Ammon's horn (tissue), 1 donor: ENCODE measurements at regions not wholly inside any gene's neighbourhood (a gene's known extent, or its start where the extent isn't known, plus 50 kb on each side); places are given as distances from the start of the nearest gene placed in this dataset.

ENCODE experiments used
- DNase-seq: peaks from one replicate; pipeline ENCODE4 v3.0.0-alpha.2; 2016; ENCODE audit warnings: low spot score

- no peak for DNase-seq
These were observed 231.5 kb downstream of the SUDS3 start for GRCh38 chr12:118607831-118608230.

DNA sequence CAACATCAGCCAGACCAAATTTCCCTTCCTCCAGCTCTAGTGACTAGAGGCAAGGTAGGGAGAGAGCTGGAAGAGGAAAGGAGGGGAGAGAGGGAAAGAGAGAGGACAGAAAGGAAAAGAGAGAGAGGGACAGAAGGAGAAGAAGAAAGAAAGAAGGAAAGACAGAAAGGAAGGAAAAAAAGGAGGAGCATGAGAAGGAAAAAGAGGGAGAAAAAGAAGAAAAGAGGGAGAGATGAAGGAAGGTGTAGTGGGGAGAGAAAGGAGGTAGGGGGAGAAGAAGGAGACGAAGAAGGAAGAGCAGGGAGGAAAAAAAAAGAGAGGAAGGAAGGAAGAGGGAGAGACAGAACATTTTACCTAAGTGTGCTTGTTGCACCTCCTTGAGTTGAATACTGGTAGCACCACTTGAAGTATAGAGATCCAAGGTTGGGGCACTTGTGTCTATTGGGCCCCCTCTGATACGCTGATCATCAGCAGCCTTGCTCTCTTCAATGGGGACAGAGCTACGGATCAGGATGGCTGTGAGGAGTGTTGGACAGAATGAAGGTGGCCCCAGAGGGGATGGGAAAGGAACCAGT lies 232.5 kb downstream of the SUDS3 start:
- no peak for DNase-seq

DNA sequence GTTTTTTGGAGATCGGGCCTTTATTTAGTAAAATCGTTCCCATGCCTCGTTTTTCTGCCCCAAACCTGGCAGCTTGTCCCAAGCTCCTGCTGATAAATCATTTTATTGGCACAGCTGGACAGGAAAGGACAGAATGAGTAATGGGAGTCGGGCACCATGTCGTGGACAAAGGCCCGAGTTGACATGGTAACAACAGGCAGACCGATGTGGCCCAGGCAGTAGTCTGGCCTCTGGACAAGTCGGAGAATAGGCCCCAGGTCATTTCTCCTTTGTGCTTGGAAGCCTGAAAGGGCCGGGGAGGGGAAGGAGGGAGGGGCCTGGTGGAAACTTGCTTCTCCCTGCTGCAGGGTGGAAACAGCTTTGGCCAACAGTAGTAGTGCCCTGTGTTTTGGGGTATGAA lies 234.9 kb downstream of the SUDS3 start:
- peak; percentile 33 for DNase-seq

GRCh38 chr12:118611770-118612169 lies 235.4 kb downstream of the SUDS3 start:
- no peak for DNase-seq

- no peak for DNase-seq
These were observed 241.5 kb downstream of the SUDS3 start for GRCh38 chr12:118617611-118618450.

GRCh38 chr12:118618695-118619094 lies 242.3 kb downstream of the SUDS3 start:
- DNase-seq, result no peak

- no peak for DNase-seq
These were observed 248.8 kb downstream of the SUDS3 start for GRCh38 chr12:118625050-118625675.

- no peak for DNase-seq
These were observed 256.7 kb downstream of the SUDS3 start for GRCh38 chr12:118633071-118633470.

DNA sequence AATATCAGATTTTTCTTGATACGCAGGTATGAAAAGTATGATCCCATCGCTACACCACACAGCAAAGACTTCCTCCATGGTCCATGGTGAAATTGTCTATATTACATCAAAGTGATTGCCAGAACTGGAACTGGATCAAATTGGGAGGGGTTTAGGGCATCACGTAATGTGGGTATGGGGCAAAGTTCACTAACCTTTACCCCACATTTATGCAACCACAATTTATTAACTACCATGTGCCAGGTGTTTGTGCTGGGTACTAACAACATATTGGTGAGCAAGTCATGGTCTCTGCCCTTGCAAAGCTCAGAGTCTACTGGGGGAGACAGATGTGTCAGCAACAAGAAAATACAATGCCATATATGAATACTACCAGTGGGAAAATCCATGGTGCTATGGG lies 258.9 kb downstream of the SUDS3 start:
- DNase-seq, result no peak

DNA sequence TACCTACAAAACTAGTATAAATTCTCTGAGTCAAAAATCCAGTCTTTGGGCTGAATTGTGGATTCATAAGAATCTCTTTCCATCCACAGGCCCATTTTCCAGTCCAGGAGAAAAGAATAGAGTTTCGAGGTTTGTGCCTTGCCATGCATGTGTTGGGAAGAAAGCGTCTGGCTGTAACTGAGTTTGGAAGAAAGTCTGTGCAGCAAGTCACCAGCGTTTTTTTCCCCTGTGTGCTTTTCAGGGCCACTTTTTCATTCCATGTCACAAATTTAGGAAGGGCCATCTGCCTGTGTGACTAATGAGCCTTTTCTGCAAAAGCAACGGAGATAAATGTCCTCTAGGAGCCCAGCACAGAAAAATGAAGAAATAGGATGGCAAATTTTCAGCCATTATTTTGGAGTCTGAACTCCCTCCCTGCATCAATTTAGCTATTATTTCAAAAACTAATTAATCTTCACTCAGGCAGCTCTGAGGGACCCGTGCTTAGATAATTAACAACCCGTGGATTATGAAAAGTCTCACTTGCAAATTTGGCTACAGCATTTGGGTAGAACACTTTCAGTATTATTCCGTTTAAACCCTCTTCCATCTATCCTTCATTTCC lies 261.5 kb downstream of the SUDS3 start:
- DNase-seq, result peak; percentile 14

GRCh38 chr12:118641249-118641648 lies 264.9 kb downstream of the SUDS3 start:
- no peak for DNase-seq

DNA sequence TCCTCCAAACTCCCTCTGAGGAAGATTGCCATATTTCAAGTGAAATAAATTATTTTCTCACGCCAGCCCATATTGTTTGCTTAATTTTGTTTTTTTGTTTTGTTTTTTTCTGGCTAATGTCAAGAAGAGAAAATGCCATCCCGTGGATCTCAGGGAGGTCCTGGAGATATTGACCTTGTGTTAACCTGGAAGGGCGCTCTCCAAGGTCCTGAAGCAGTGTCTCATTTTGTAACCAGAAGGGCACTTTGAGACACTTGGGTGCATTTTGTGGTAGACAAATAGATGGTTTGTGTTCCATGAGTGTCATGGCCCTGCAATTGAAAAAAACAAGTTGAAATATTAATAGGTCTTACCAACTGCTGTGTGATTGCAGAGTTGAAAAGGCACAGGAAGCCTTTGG lies 268.9 kb downstream of the SUDS3 start:
- no peak for DNase-seq

DNA sequence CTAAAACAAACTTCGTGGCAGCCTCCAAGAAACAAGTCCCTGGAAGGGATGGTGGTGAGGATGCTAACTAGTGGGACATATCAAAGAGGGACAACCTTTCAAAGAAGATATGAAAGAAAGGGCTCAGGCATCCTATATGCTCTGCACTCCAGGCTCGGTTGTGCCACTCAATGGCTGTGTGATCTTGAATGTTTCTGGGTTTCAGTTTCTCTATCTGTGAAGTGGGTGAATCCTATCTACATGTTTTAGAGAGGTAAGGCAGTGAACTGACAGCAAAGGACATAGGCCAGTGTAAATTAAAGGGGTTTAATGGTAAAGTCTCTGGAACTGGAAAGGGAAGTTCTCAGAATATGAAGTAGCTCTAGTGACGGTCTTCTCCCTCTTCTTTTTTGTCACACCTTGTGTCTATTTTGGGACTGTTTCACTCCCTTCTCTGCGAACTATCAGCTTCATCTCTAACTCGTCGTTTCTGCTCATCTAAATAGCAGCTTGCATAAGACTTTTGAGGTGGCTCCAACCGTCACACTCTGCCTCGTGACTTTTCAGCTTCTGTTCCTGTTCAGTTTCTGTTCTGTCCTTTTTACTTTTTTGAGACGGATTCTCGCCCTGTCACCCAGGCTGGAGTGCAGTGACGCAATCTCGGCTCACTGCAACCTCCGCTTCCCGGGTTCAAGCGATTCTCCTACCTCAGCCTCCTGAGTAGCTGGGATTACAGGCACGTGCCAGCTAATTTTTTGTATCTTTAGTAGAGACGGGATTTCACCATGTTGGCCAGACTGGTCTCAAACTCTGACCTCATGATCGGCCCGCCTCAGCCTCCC lies 273.6 kb downstream of the SUDS3 start:
- no peak for DNase-seq

DNA sequence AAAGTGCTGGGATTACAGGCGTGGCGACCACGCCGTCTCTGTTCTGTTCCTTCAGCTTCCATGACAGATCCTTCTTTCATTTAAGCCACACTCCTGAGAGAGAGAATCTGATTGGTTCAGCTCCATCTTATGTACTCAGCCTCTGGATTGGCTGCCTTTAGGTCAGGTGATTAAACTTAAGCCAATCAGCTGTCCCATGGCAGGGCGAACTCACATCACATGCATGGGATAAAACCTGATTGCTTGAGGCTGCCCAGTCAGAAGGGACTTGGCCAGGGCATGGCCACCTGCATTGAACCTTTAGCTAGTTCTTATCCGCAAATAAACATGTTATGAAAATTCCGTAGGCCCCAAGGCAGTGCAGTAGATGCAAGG lies 274.2 kb downstream of the SUDS3 start:
- no peak for DNase-seq

GRCh38 chr12:118651487-118651886 lies 275.1 kb downstream of the SUDS3 start:
- no peak for DNase-seq

GRCh38 chr12:118655588-118655987 lies 279.2 kb downstream of the SUDS3 start:
- DNase-seq, result no peak

GRCh38 chr12:118680356-118680963 lies 300.9 kb upstream of the SRRM4 start:
- peak; percentile 5 for DNase-seq

DNA sequence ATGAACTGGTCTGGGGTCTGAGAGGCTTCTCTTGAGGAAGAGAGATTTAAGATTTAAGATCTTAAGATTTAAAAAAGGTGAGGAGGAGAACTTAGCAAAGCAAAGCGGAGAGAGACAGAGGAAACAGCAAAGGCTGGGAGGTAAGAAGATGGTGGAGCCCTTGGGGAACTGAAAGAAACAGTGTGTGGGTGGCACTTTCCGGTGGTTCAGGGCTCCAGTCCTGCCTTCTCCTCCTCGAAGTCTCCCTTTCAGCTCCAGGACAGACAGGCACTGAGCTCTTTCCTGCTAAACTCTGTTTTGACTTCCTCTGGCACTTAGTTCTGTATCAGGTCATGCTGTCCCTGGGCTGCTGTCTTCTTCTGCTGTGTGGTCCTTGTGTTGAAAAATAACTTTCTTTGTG lies 298.7 kb upstream of the SRRM4 start:
- DNase-seq, result peak; percentile 37

DNA sequence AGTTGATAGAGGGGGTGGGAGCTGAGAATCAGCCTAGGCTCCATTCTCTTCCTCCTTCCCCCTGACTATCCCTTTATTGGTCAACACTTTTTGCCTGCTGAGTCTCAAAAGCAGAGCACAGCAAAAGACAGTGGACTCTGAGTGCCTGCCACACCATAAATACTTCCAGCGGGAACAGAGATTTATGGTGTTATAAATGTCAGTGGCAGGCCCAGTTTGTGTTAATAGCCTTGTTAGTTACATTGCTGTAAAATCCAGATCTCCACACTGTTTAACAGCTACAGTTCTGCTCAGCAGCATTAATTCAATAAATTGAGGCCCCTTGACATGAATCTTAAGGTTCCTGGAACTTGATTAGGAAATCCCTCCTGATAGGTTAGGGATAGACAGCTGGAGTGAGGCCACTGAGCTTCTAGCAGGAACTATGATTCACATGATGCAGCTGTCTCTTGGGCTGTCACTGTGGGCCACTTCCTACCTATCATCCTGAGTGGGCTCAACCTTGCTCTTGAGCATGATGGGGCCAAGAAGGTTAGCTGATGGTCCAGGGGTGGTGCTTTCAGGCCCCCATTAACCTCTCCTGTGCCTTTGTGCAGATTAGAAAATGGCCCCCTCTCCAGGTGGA lies 295.2 kb upstream of the SRRM4 start:
- no peak for DNase-seq

DNA sequence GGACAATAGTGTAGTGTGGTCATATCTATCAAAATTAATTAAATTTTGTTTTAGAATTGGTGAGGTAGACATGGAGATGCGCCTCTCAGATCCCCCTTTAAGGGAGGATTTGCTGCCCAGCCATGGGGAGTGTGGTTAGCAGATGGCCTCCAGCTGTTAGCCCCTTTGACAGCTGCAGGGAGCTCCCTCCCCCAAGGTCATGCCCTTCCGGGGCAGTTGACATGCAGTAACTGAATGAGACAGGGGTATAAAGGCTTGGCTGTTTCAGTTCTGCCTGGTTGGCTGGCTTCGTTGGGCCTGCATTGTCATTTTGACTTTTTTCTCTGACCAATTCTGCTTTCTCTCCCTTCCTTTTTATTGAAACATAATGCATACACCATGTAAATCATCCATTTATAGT lies 291.5 kb upstream of the SRRM4 start:
- no peak for DNase-seq

DNA sequence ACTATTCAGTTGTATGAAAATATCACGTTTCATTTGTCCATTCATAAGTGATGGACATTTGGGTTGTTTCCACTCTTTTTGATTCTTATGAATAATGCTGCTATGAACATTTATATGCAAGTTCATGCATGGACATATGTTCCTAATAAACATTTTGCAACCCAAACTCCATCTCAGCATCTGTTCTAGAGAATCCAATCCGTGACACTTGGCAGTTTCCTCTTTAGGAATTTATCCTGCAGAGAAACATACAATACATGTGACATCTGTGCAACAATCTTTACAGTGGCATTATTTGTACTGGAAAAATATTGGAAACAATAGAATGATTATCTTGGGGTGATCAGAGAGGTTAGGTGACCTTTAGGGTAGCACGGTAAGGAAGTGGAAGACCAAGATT lies 290.8 kb upstream of the SRRM4 start:
- no peak for DNase-seq
